ENCODE measurements at regions not wholly inside any gene's neighbourhood (a gene's known extent, or its start where the extent isn't known, plus 50 kb on each side); places are given as distances from the start of the nearest gene placed in this dataset.

- Mint-ChIP-seq H3K36me3 (ENCODE audit: low read depth) (no peaks in the 10 kb centered on the region), H3K4me1 (peaks cover 19% of the 10 kb centered on the region), H3K27ac (no peak overlapping the region), H3K27me3 (ENCODE audit: low read depth, poor library complexity) (peaks cover 13% of the 10 kb centered on the region), H3K9me3 (no peaks in the 10 kb centered on the region), H3K4me3 (no peak overlapping the region)
- no peak for DNase-seq
- TF ChIP-seq CTCF (IDR thresholded peaks at IDR 0.05) = no peak
These were observed 82.2 kb downstream of the IRX2 start for GRCh38 chr5:2669259-2669658.

GRCh38 chr5:2666081-2666480, 85.4 kb downstream of the IRX2 start:
- Mint-ChIP-seq H3K4me3 (no peak overlapping the region), H3K36me3 (ENCODE audit: low read depth) (no peaks in the 10 kb centered on the region), H3K27me3 (ENCODE audit: low read depth, poor library complexity) (peaks cover 3% of the 10 kb centered on the region), H3K9me3 (no peaks in the 10 kb centered on the region), H3K4me1 (peaks cover 30% of the 10 kb centered on the region), H3K27ac (no peak overlapping the region)
- peak; percentile 56 for DNase-seq
- no peak for TF ChIP-seq CTCF (IDR thresholded peaks at IDR 0.05)

- DNase-seq = no peak
- H3K9me3 Mint-ChIP-seq = peaks cover under 1% of the 10 kb centered on the region
- H3K4me3 Mint-ChIP-seq = no peak overlapping the region
- H3K27ac Mint-ChIP-seq = no peak overlapping the region
- H3K27me3 Mint-ChIP-seq (ENCODE audit: low read depth, poor library complexity) = peaks cover 9% of the 10 kb centered on the region
- no peaks in the 10 kb centered on the region for H3K36me3 Mint-ChIP-seq (ENCODE audit: low read depth)
- H3K4me1 Mint-ChIP-seq = peaks cover 56% of the 10 kb centered on the region
- TF ChIP-seq CTCF (IDR thresholded peaks at IDR 0.05) = no peak
These were observed 88.0 kb downstream of the IRX2 start for GRCh38 chr5:2663489-2663888.

- H3K27me3 Mint-ChIP-seq (ENCODE audit: low read depth, poor library complexity) = peaks cover 19% of the 10 kb centered on the region
- no peaks in the 10 kb centered on the region for H3K36me3 Mint-ChIP-seq (ENCODE audit: low read depth)
- DNase-seq = peak; percentile 24
- peak overlapping the region; percentile 52 for H3K4me3 Mint-ChIP-seq
- H3K9me3 Mint-ChIP-seq = peaks cover 3% of the 10 kb centered on the region
- TF ChIP-seq CTCF (IDR thresholded peaks at IDR 0.05) = no peak
- peaks cover 60% of the 10 kb centered on the region for H3K4me1 Mint-ChIP-seq
- peak overlapping the region; percentile 54 for H3K27ac Mint-ChIP-seq
These were observed 91.2 kb downstream of the IRX2 start for GRCh38 chr5:2660315-2660714.

GRCh38 chr5:2658881-2659470, 92.5 kb downstream of the IRX2 start:
- Mint-ChIP-seq H3K36me3 (ENCODE audit: low read depth) (no peaks in the 10 kb centered on the region), H3K9me3 (peaks cover 3% of the 10 kb centered on the region), H3K27me3 (ENCODE audit: low read depth, poor library complexity) (peaks cover 31% of the 10 kb centered on the region), H3K4me1 (peaks cover 64% of the 10 kb centered on the region), H3K27ac (no peak overlapping the region), H3K4me3 (peak overlapping the region; percentile 26)
- TF ChIP-seq CTCF (IDR thresholded peaks at IDR 0.05) = no peak
- no peak for DNase-seq

GRCh38 chr5:2658447-2658846, 93.0 kb downstream of the IRX2 start:
- Mint-ChIP-seq H3K27me3 (ENCODE audit: low read depth, poor library complexity) (peaks cover 37% of the 10 kb centered on the region), H3K9me3 (peaks cover 3% of the 10 kb centered on the region), H3K4me1 (peaks cover 64% of the 10 kb centered on the region), H3K4me3 (peak overlapping the region; percentile 26), H3K27ac (peak overlapping the region; percentile 75), H3K36me3 (ENCODE audit: low read depth) (no peaks in the 10 kb centered on the region)
- DNase-seq = no peak
- no peak for TF ChIP-seq CTCF (IDR thresholded peaks at IDR 0.05)
